HepG2 (cell line): ENCODE measurements at regions not wholly inside any gene's neighbourhood (a gene's known extent, or its start where the extent isn't known, plus 50 kb on each side); places are given as distances from the start of the nearest gene placed in this dataset.

Experiments
- ATAC-seq: fragments of 200-7000 bp; cut with Tn5 transposase; 3 replicates; pipeline ENCODE4 v1.9.1; 2020; ENCODE audit warnings: mild to moderate bottlenecking, moderate library complexity
- BruUV-seq: library from RNA; stranded (reverse); fragments of 400-500 nt; replicated peaks from 2 replicates; lab custom pipeline; 2021; lab: Mats Ljungman, UMichigan
- CTCF ChIA-PET: fragments of 300-600 bp; formaldehyde crosslinking; extraction: SDS; loops from one replicate; lab custom pipeline; 2021; ENCODE audit warnings: low total read pairs, inconsistent platforms, low intra/inter-chr PET ratio; lab: Yijun Ruan, JAX
- POLR2A ChIA-PET: fragments of 350-600 bp; sonication (Branson Sonifier 250); formaldehyde crosslinking; loops from one replicate; lab custom pipeline; 2020; ENCODE audit warnings: antibody characterized with exemption, inconsistent platforms; lab: Yijun Ruan, JAX
- DNase-seq: peaks from one replicate; pipeline ENCODE4 v3.0.0-alpha.2; 2015; ENCODE audit warnings: low spot score
- FAIRE-seq: peaks from 3 replicates; lab custom pipeline; 2011; peaks lifted over from hg19 to GRCh38; lab: Jason Lieb, UNC
- H2AFZ ChIP-seq: one replicate; pipeline ENCODE4 v1.6.1; 2011; ENCODE audit warnings: low read length, inconsistent platforms
- H3K27ac ChIP-seq: fragments of 300-600 bp; 3 replicates; pipeline ENCODE4 v1.8.0; 2011; ENCODE audit warnings: mixed run types, mild to moderate bottlenecking, mixed read lengths, low read length, inconsistent platforms; ENCODE audit not compliant: insufficient read depth; ENCODE audit errors: extremely low read length
- H3K27me3 ChIP-seq, 2 experiments: fragments of 200-600 bp in 1 of 2; 2 replicates in 1 of 2; 3 replicates in 1 of 2; pipeline versions ENCODE4 v1.6.0 to v1.8.0; 2011; ENCODE audit warnings: low read length in 2 of 2, mild to moderate bottlenecking in 2 of 2, moderate library complexity in 2 of 2, inconsistent platforms in 1 of 2; ENCODE audit not compliant: insufficient read depth in 2 of 2, control insufficient read depth in 1 of 2
- H3K36me3 ChIP-seq, 2 experiments: fragments of 200-600 bp in 1 of 2; replicated peaks in 1 of 2; 2 replicates in 1 of 2; 3 replicates in 1 of 2; pipeline versions ENCODE4 v1.5.1 to v1.8.0; 2011; ENCODE audit warnings: low read length in 2 of 2, inconsistent platforms in 1 of 2; ENCODE audit not compliant: insufficient read depth in 2 of 2, control insufficient read depth in 1 of 2
- H3K4me1 ChIP-seq: 2 replicates; pipeline ENCODE4 v1.5.1; 2012; ENCODE audit warnings: low read length, inconsistent platforms; ENCODE audit not compliant: insufficient read depth
- H3K4me2 ChIP-seq: 2 replicates; pipeline ENCODE4 v1.6.0; 2011; ENCODE audit warnings: low read depth, low read length, inconsistent platforms
- H3K4me3 ChIP-seq, 3 experiments: fragments of 200-600 bp in 1 of 3; sonication (generic), shearing (Covaris generic) in 1 of 3; replicated peaks in 1 of 3; 2 replicates each; pipeline ENCODE4 v1.5.1; 2011 to 2016; ENCODE audit warnings: low read length in 3 of 3, inconsistent platforms in 2 of 3, low read depth in 2 of 3, mild to moderate bottlenecking in 2 of 3, control low read depth in 1 of 3, mixed read lengths in 1 of 3; ENCODE audit not compliant: insufficient read depth in 1 of 3
- H3K79me2 ChIP-seq: one replicate; pipeline ENCODE4 v1.6.1; 2011; ENCODE audit warnings: low read length, inconsistent platforms; ENCODE audit not compliant: insufficient read depth
- H3K9ac ChIP-seq: 2 replicates; pipeline ENCODE4 v1.6.0; 2011; ENCODE audit warnings: mild to moderate bottlenecking, low read depth, low read length, inconsistent platforms; ENCODE audit not compliant: insufficient read depth
- H3K9me3 ChIP-seq: 2 replicates; pipeline ENCODE4 v1.5.1; 2012; ENCODE audit warnings: mild to moderate bottlenecking, low read length
- H4K20me1 ChIP-seq: 2 replicates; pipeline ENCODE4 v1.6.0; 2011; ENCODE audit warnings: inconsistent platforms, mild to moderate bottlenecking, low read length, moderate library complexity; ENCODE audit not compliant: insufficient read depth
- HMGA1 ChIP-seq: sonication (generic); formaldehyde crosslinking; conservative IDR thresholded peaks from 2 replicates; pipeline ENCODE4 v1.4.0; 2020; ENCODE audit warnings: missing genetic modification reagents
- TARDBP ChIP-seq: sonication (generic); formaldehyde crosslinking; IDR thresholded peaks from 2 replicates; pipeline ENCODE4 v1.8.0; 2022; ENCODE audit warnings: mild to moderate bottlenecking, missing genetic modification reagents
- ZBTB1 ChIP-seq: sonication (generic); formaldehyde crosslinking; IDR thresholded peaks from 2 replicates; pipeline ENCODE4 v1.4.0; 2020; ENCODE audit warnings: missing genetic modification reagents, borderline replicate concordance
- ZMAT5 ChIP-seq: sonication (generic); formaldehyde crosslinking; IDR thresholded peaks from 2 replicates; pipeline ENCODE4 v1.5.0; 2020; ENCODE audit warnings: mild to moderate bottlenecking, low read depth, missing genetic modification reagents, borderline replicate concordance
- ZNF281 ChIP-seq: sonication (generic); formaldehyde crosslinking; IDR thresholded peaks from 2 replicates; pipeline ENCODE4 v1.4.0; 2020; ENCODE audit warnings: missing genetic modification reagents, borderline replicate concordance
- ZNF44 ChIP-seq: sonication (generic); formaldehyde crosslinking; IDR thresholded peaks from 2 replicates; pipeline ENCODE4 v1.5.1; 2020; ENCODE audit warnings: mild to moderate bottlenecking, missing genetic modification reagents
- in situ Hi-C: cut with HindIII; loops from 2 replicates; pipeline ENCODE4 v1.10.0; 2017; ENCODE audit warnings: low pct_unique_long_range_greater_than_20kb; ENCODE audit not compliant: extremely low pct_ligation_motif_present
- intact Hi-C: fragments of 100-400 bp; cut with micrococcal nuclease; formaldehyde crosslinking; loops from one replicate; pipeline ENCODE4 v1.10.0; 2022; ENCODE audit not compliant: unreplicated experiment

- Histone ChIP-seq H3K79me2 (no peaks in the 10 kb centered on the region), H3K27me3 (no peaks in the 10 kb centered on the region), H3K4me3 (no peak overlapping the region), H4K20me1 (no peaks in the 10 kb centered on the region), H3K27ac (no peak overlapping the region), H3K4me1 (no peaks in the 10 kb centered on the region)
- ChIA-PET POLR2A (no interaction called here), CTCF (no interaction called here)
- BruUV-seq: no TSS peak
- intact Hi-C loops: no loop called here
- TF ChIP-seq ZNF44 (CRISPR knock-in tag) (no peak), ZMAT5 (no peak), ZNF281 (CRISPR knock-in tag) (no peak), ZBTB1 (no peak), TARDBP (CRISPR knock-in tag) (no peak), HMGA1 (no peak)
- TF ChIP-seq, all 625 proteins: peak for 0
- DNase-seq (no peak), ATAC-seq (no peak), FAIRE-seq (no peak)
- H3K4me2 ChIP-seq: no peak overlapping the region
- in situ Hi-C loops: no loop called here
- no peak overlapping the region for H2AFZ ChIP-seq
- no peak overlapping the region for H3K9ac ChIP-seq
- no peaks in the 10 kb centered on the region for H3K9me3 ChIP-seq
- no peaks in the 10 kb centered on the region for H3K36me3 ChIP-seq
These were observed 160.2 kb upstream of the CCDC150 start for GRCh38 chr2:196479350-196479749.
